Caco-2 (cell line): ENCODE measurements at regions not wholly inside any gene's neighbourhood (a gene's known extent, or its start where the extent isn't known, plus 50 kb on each side); places are given as distances from the start of the nearest gene placed in this dataset.

Source experiments
- BruUV-seq: library from RNA; stranded (reverse); fragments of 400-500 nt; replicated peaks from 2 replicates; lab custom pipeline; 2021; lab: Mats Ljungman, UMichigan
- CTCF ChIA-PET: fragments of 300-600 bp; sonication (Branson Sonifier 250); formaldehyde crosslinking; loops from one replicate; lab custom pipeline; 2022; ENCODE audit warnings: antibody characterized with exemption; lab: Charles Lee
- POLR2A ChIA-PET: fragments of 300-600 bp; sonication (Branson Sonifier 250); formaldehyde crosslinking; loops from one replicate; lab custom pipeline; 2022; ENCODE audit warnings: antibody characterized with exemption; lab: Charles Lee
- DNase-seq, 2 experiments: peaks; one replicate each; pipeline versions ENCODE4 v3.0.0 to v3.0.0-alpha.2; 2020 to 2022
- H3K27me3 ChIP-seq: replicated peaks from 2 replicates; pipeline ENCODE4 v1.6.0; 2011; ENCODE audit warnings: low read length; ENCODE audit not compliant: control insufficient read depth, insufficient read depth
- H3K36me3 ChIP-seq: 2 replicates; pipeline ENCODE4 v1.5.1; 2011; ENCODE audit warnings: low read length; ENCODE audit not compliant: control insufficient read depth, insufficient read depth
- H3K4me1 ChIP-seq: fragments of 250-450 bp; sonication (Bioruptor Pico); 2 replicates; pipeline ENCODE4 v1.5.1; 2020; ENCODE audit warnings: mild to moderate bottlenecking
- H3K4me3 ChIP-seq: 2 replicates; pipeline ENCODE4 v1.5.1; 2011; ENCODE audit warnings: low read depth, mild to moderate bottlenecking, control low read depth, low read length
- H3K9me3 ChIP-seq: fragments of 250-450 bp; sonication (Bioruptor Pico); 2 replicates; pipeline ENCODE4 v1.5.1; 2020; ENCODE audit warnings: mild to moderate bottlenecking, moderate library complexity
- H3K27ac Mint-ChIP-seq: one replicate; pipeline ENCODE4 v1.8.0; 2022; ENCODE audit warnings: mixed read lengths; ENCODE audit not compliant: unreplicated experiment
- H3K27me3 Mint-ChIP-seq: one replicate; pipeline ENCODE4 v1.8.0; 2022; ENCODE audit warnings: mixed read lengths; ENCODE audit not compliant: insufficient read depth, unreplicated experiment
- H3K36me3 Mint-ChIP-seq: one replicate; pipeline ENCODE4 v1.8.0; 2022; ENCODE audit warnings: mild to moderate bottlenecking, mixed read lengths; ENCODE audit not compliant: insufficient read depth, unreplicated experiment
- H3K4me1 Mint-ChIP-seq: one replicate; pipeline ENCODE4 v1.8.0; 2022; ENCODE audit warnings: low read depth, mixed read lengths; ENCODE audit not compliant: unreplicated experiment
- H3K4me3 Mint-ChIP-seq: one replicate; pipeline ENCODE4 v1.8.0; 2022; ENCODE audit warnings: mild to moderate bottlenecking, moderate library complexity, mixed read lengths; ENCODE audit not compliant: unreplicated experiment
- H3K9me3 Mint-ChIP-seq: one replicate; pipeline ENCODE4 v1.8.0; 2022; ENCODE audit warnings: mixed read lengths; ENCODE audit not compliant: unreplicated experiment
- CTCF ChIP-seq, 2 experiments: fragments of 200-600 bp in 1 of 2; IDR thresholded peaks; 1 replicate in 1 of 2; 2 replicates in 1 of 2; pipeline versions ENCODE4 v1.5.1 to v1.8.0; 2011 to 2022; ENCODE audit warnings: antibody characterized with exemption in 1 of 2, control low read depth in 1 of 2, inconsistent platforms in 1 of 2, low read depth in 1 of 2, low read length in 1 of 2, mild to moderate bottlenecking in 1 of 2, moderate library complexity in 1 of 2; ENCODE audit not compliant: insufficient read depth in 1 of 2, severe bottlenecking in 1 of 2, unreplicated experiment in 1 of 2
- intact Hi-C: fragments of 100-400 bp; cut with micrococcal nuclease; formaldehyde crosslinking; loops from one replicate; pipeline ENCODE4 v1.10.0; 2022; ENCODE audit not compliant: unreplicated experiment

DNA sequence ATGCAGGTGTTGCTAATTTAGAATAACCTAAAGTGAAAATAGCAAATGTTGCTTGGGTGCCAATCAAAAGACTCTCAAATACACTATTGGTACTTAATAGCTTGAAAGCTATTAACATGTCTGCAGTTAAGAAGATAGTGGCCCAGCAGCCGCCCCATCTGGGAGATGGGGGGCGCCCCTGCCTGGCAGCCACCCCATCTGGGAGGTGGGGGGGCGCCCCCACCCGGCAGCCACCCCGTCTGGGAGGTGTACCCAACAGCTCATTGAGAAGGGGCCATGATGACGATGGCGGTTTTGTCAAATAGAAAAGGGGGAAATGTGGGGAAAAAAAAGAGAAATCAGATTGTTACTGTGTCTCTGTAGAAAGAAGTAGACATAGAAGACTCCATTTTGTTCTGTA is 923.1 kb upstream of the MDGA2 start:
- ChIA-PET POLR2A (no interaction called here), CTCF (no interaction called here)

DNA sequence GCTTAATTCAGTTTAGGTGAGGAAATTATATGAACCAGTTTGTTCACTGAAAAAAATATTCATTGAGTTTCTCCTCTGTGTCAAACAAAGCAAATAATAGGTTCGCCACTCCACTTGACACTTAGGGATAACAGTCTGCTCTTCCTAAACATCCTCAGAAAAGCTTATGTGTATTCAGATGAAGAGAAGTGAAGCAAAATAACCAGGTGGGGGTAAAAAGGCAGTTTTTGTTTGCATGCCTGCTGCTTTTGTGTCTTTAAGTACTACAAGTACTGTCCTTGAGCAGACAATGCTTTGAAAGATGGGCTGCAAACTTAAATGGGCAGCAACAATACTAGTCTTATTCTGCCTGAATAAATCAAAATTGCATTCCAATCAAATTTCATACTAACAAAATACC is 910.7 kb upstream of the MDGA2 start:
- ChIA-PET CTCF (no interaction called here), POLR2A (no interaction called here)
- DNase-seq = no peak
- Histone ChIP-seq H3K9me3 (no peaks in the 10 kb centered on the region), H3K4me1 (no peaks in the 10 kb centered on the region), H3K36me3 (no peaks in the 10 kb centered on the region), H3K27me3 (no peaks in the 10 kb centered on the region), H3K4me3 (no peak overlapping the region)
- Mint-ChIP-seq H3K4me3 (no peak overlapping the region), H3K9me3 (no peaks in the 10 kb centered on the region), H3K4me1 (no peaks in the 10 kb centered on the region), H3K27me3 (peaks cover 4% of the 10 kb centered on the region), H3K36me3 (no peaks in the 10 kb centered on the region), H3K27ac (no peak overlapping the region)
- no peak for TF ChIP-seq CTCF (IDR thresholded peaks at IDR 0.05; ENCODE audit: insufficient read depth in 1 of 2, low read depth in 1 of 2, low read length in 1 of 2, severe bottlenecking in 1 of 2, unreplicated experiment in 1 of 2)
- intact Hi-C loops = loop anchor here (5.0 kb wide), 1 partner anchor 41 kb away; no protein-coding TSS in a partner anchor
- no TSS peak for BruUV-seq

More for the DNA sequence above, 923.1 kb upstream of the MDGA2 start:
- Mint-ChIP-seq H3K9me3 (no peaks in the 10 kb centered on the region), H3K4me3 (no peak overlapping the region), H3K27ac (no peak overlapping the region), H3K27me3 (no peaks in the 10 kb centered on the region), H3K36me3 (no peaks in the 10 kb centered on the region), H3K4me1 (no peaks in the 10 kb centered on the region)
- H3K9me3 ChIP-seq = no peaks in the 10 kb centered on the region
- no TSS peak for BruUV-seq
- no peak for DNase-seq
- H3K36me3 ChIP-seq = no peaks in the 10 kb centered on the region
- H3K4me3 ChIP-seq = no peak overlapping the region
- peaks cover 3% of the 10 kb centered on the region; the same call in 1 of the 2 replicates for H3K4me1 ChIP-seq
- no peaks in the 10 kb centered on the region for H3K27me3 ChIP-seq
- no peak for TF ChIP-seq CTCF (IDR thresholded peaks at IDR 0.05; ENCODE audit: insufficient read depth in 1 of 2, low read depth in 1 of 2, low read length in 1 of 2, severe bottlenecking in 1 of 2, unreplicated experiment in 1 of 2)
- intact Hi-C loops = no loop called here

DNA sequence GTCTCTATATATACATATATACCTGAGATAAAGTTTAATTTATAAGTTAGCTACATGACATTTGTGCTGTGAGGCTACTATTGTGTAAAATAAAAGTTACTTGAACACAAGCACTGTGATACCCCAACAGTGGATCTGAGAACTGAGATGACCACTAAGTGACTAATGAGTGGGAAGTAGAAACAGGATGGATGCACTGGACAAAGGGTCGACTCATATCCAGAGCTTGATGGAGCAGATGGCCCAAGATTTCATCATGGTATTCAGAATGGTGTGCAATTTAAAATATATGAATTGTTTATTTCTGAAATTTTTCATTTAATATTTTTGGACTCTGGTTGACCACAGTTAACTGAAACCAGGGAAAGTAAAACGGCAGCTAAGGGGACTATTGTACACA is 908.6 kb upstream of the MDGA2 start:
- no peak for DNase-seq
- TF ChIP-seq CTCF (IDR thresholded peaks at IDR 0.05; ENCODE audit: insufficient read depth in 1 of 2, low read depth in 1 of 2, low read length in 1 of 2, severe bottlenecking in 1 of 2, unreplicated experiment in 1 of 2) = no peak
- H3K9me3 Mint-ChIP-seq = no peaks in the 10 kb centered on the region
- Histone ChIP-seq H3K4me3 (no peak overlapping the region), H3K4me1 (no peaks in the 10 kb centered on the region), H3K9me3 (no peaks in the 10 kb centered on the region), H3K36me3 (no peaks in the 10 kb centered on the region), H3K27me3 (no peaks in the 10 kb centered on the region)
- H3K4me1 Mint-ChIP-seq = no peaks in the 10 kb centered on the region
- ChIA-PET CTCF (no interaction called here), POLR2A (no interaction called here)
- H3K4me3 Mint-ChIP-seq = no peak overlapping the region
- H3K27ac Mint-ChIP-seq = no peak overlapping the region
- H3K27me3 Mint-ChIP-seq = no peaks in the 10 kb centered on the region
- H3K36me3 Mint-ChIP-seq = no peaks in the 10 kb centered on the region
- intact Hi-C loops = no loop called here
- BruUV-seq = no TSS peak
